ENCODE measurements at regions not wholly inside any gene's neighbourhood (a gene's known extent, or its start where the extent isn't known, plus 50 kb on each side); places are given as distances from the start of the nearest gene placed in this dataset.

DNA sequence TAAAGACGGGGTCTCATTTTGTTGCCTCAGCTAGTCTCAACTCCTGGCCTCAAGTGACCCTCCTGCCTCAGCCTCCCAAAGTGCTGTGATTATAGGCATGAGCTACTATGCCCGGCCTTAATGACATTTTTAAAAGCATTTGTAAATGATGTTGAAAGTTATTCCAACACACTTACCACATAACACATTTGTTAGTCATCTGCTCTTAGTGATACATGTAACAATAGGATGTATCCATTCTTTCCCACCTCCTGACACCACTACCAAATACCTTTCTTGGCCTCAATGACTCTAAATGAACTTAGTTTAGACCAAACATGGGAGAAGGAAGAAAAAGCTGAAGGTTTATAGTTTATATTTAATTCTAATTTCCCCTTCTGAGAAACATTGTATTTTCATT is 59.8 kb upstream of the MEDAG start:
- TF ChIP-seq POLR2A (IDR thresholded peaks at IDR 0.05), result no peak
- TF ChIP-seq POLR2AphosphoS5 (IDR thresholded peaks at IDR 0.05), result no peak
- TF ChIP-seq, protein P1, sequence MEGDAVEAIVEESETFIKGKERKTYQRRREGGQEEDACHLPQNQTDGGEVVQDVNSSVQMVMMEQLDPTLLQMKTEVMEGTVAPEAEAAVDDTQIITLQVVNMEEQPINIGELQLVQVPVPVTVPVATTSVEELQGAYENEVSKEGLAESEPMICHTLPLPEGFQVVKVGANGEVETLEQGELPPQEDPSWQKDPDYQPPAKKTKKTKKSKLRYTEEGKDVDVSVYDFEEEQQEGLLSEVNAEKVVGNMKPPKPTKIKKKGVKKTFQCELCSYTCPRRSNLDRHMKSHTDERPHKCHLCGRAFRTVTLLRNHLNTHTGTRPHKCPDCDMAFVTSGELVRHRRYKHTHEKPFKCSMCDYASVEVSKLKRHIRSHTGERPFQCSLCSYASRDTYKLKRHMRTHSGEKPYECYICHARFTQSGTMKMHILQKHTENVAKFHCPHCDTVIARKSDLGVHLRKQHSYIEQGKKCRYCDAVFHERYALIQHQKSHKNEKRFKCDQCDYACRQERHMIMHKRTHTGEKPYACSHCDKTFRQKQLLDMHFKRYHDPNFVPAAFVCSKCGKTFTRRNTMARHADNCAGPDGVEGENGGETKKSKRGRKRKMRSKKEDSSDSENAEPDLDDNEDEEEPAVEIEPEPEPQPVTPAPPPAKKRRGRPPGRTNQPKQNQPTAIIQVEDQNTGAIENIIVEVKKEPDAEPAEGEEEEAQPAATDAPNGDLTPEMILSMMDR (IDR thresholded peaks at IDR 0.05), result no peak
- Histone ChIP-seq H3K27ac (no peak overlapping the region), H3K27me3 (no peaks in the 10 kb centered on the region), H3K9me3 (no peaks in the 10 kb centered on the region), H3K36me3 (no peaks in the 10 kb centered on the region), H3K4me1 (no peaks in the 10 kb centered on the region), H3K4me3 (no peak overlapping the region)
- no peak for DNase-seq (ENCODE audit: low spot score in 2 of 2)
- intact Hi-C loops (cut with DNase I; ENCODE audit: low total_unique reads), result loop anchor here (2.0 kb wide), 1 partner anchor 78 kb away; no protein-coding TSS in a partner anchor

DNA sequence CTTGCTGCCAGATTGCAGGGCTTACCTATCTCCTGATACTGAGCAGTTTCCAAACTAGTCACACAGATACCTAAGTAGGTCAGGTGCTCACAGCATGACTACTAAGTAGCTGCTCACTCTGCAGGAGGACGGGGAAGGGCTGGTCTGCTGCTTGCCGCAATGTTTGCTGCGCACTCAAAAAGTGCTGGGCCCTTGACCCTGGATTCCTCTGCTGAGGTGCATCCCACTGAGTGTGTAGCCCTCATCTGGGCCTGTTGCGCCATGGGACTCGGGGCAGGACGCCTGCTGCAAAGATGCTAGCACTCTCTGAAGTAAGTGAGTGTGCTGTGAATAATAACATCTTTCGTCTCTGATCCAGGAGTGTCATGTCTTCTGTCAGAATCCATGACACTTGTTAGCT is 59.2 kb upstream of the MEDAG start:
- no peak overlapping the region for H3K4me3 ChIP-seq
- TF ChIP-seq, protein P1 (IDR thresholded peaks at IDR 0.05), result no peak
- TF ChIP-seq POLR2AphosphoS5 (IDR thresholded peaks at IDR 0.05) (no peak), POLR2A (IDR thresholded peaks at IDR 0.05) (no peak)
- H3K36me3 ChIP-seq, result no peaks in the 10 kb centered on the region
- no peaks in the 10 kb centered on the region for H3K27me3 ChIP-seq
- H3K9me3 ChIP-seq, result no peaks in the 10 kb centered on the region
- intact Hi-C loops (cut with DNase I; ENCODE audit: low total_unique reads), result loop anchor here (2.0 kb wide), 1 partner anchor 78 kb away; no protein-coding TSS in a partner anchor
- no peak for DNase-seq (ENCODE audit: low spot score in 2 of 2)
- no peaks in the 10 kb centered on the region for H3K4me1 ChIP-seq
- H3K27ac ChIP-seq, result no peak overlapping the region

DNA sequence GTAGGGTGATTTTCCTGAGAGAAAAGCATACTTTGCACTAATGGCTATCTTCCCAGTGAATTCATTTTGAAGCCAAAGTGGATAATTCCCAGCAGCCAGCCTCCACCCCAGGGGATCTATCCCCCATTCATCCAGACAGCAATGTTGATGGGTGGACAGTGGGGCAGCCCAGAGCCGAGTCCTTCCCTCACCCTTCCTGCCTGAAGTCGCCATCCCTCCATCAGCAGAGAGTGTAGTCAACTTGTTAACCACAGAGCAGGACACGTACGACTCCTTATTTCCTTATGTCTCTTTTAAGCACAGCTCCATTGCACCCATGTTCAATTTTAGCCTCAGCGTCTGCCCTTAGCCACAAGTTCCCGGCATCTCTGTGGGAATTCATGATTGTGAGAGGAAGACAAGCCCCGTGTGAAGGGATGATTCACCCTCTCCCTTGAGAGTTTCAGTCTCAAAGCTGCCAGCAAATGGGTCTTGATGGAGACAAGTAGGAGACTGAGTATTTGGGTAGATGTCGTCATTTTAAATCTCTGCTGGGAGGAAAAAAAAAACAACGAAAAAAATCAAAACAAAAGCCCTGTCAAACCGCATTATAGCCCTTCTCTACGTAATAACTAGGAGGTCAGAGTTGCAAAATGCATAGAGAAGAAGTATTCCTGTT is 58.3 kb upstream of the MEDAG start:
- no peak for DNase-seq (ENCODE audit: low spot score in 2 of 2)
- no peaks in the 10 kb centered on the region for H3K9me3 ChIP-seq
- no peaks in the 10 kb centered on the region for H3K4me1 ChIP-seq
- TF ChIP-seq POLR2AphosphoS5 (IDR thresholded peaks at IDR 0.05), result peak in 1 of 3 donors; percentile 19
- no peak for TF ChIP-seq POLR2A (IDR thresholded peaks at IDR 0.05)
- intact Hi-C loops (cut with DNase I; ENCODE audit: low total_unique reads), result loop anchor here (2.0 kb wide), 1 partner anchor 79 kb away; no protein-coding TSS in a partner anchor
- no peaks in the 10 kb centered on the region for H3K36me3 ChIP-seq
- peak overlapping the region in 1 of 2 donors; percentile 78 for H3K27ac ChIP-seq
- H3K27me3 ChIP-seq, result no peaks in the 10 kb centered on the region
- H3K4me3 ChIP-seq, result no peak overlapping the region

DNA sequence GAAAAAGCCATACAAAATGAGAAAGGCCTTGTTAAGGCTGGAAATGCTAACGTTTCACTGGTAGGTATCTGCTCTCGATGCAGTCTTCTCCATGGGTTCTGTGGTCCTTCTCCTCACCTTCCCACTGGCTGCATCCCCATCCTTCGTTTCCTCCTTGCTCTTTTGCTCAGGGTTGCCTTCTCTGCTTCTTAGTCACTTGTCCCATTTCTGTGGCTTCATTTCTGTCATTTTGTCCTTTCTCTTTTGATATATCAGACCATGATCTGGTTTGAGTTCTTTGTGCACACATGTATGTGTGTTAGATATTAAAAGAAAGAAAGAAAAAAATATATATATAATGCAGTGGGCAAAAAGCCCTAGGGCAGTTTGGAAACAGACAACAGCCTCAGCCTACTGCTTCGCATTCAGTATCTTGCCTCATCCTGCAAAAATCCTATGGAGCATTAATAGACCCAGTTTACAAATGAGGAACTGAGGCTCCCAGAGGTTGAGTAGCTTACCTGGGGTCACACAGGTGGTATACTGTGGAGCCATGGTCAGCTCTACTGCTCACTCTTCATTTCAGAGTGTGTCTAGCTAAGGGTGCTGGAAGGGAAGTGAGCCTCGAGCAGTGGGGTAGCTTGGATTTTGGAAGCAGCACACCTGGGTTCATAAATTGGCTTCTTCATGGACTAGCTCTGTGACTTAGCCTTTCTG is 57.6 kb upstream of the MEDAG start:
- no peak overlapping the region for H3K4me3 ChIP-seq
- H3K27me3 ChIP-seq, result no peaks in the 10 kb centered on the region
- no peaks in the 10 kb centered on the region for H3K4me1 ChIP-seq
- no peaks in the 10 kb centered on the region for H3K9me3 ChIP-seq
- H3K36me3 ChIP-seq, result no peaks in the 10 kb centered on the region
- H3K27ac ChIP-seq, result no peak overlapping the region
- DNase-seq (ENCODE audit: low spot score in 2 of 2), result no peak
- TF ChIP-seq, protein P1 (IDR thresholded peaks at IDR 0.05), result no peak
- TF ChIP-seq POLR2AphosphoS5 (IDR thresholded peaks at IDR 0.05) (no peak), POLR2A (IDR thresholded peaks at IDR 0.05) (no peak)
- intact Hi-C loops (cut with DNase I; ENCODE audit: low total_unique reads), result no loop called here

DNA sequence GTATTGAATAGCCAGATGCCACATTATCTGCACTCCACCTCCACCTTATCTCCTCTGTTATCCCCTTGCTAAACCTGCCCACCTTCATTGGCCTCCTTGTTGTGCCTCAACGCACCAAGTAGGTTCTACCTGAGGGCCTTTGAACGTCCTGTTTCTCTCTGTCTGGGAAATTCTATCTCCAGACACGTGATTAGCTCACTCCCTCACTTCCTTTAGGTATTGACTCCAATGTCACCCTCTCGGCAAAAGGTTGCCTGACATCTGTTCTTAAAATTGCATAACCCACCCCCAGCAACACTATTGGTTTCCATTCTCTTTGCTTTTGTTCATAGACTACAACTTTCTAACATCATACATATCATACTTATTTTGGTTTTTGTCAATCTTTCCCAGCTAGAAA is 56.5 kb upstream of the MEDAG start:
- Histone ChIP-seq H3K4me1 (no peaks in the 10 kb centered on the region), H3K9me3 (no peaks in the 10 kb centered on the region), H3K27me3 (no peaks in the 10 kb centered on the region), H3K36me3 (no peaks in the 10 kb centered on the region), H3K4me3 (no peak overlapping the region), H3K27ac (no peak overlapping the region)
- DNase-seq (ENCODE audit: low spot score in 2 of 2), result no peak
- TF ChIP-seq, protein P1 (IDR thresholded peaks at IDR 0.05), result no peak
- no peak for TF ChIP-seq POLR2AphosphoS5 (IDR thresholded peaks at IDR 0.05)
- no peak for TF ChIP-seq POLR2A (IDR thresholded peaks at IDR 0.05)
- intact Hi-C loops (cut with DNase I; ENCODE audit: low total_unique reads), result no loop called here
